ENCODE measurements at regions not wholly inside any gene's neighbourhood (a gene's known extent, or its start where the extent isn't known, plus 50 kb on each side); places are given as distances from the start of the nearest gene placed in this dataset.

- no peak for DNase-seq (ENCODE audit: low spot score)
- Mint-ChIP-seq H3K27ac (no peak overlapping the region), H3K4me1 (no peaks in the 10 kb centered on the region), H3K9me3 (no peaks in the 10 kb centered on the region), H3K27me3 (ENCODE audit: insufficient read depth, low read depth) (no peaks in the 10 kb centered on the region), H3K4me3 (no peak overlapping the region), H3K36me3 (no peaks in the 10 kb centered on the region)
- Histone ChIP-seq H3K4me2 (no peak overlapping the region), H3F3A (ENCODE audit: low read depth) (no peaks in the 10 kb centered on the region), H3K9me3 (ENCODE audit: low read depth) (no peaks in the 10 kb centered on the region), H3K79me2 (ENCODE audit: low read depth) (no peaks in the 10 kb centered on the region), H2AFZ (replicated peaks) (no peak overlapping the region), H3K4me3 (no peak overlapping the region), H3K4me1 (no peaks in the 10 kb centered on the region), H3K9ac (no peak overlapping the region), H4K20me1 (ENCODE audit: low read depth) (no peaks in the 10 kb centered on the region), H3K27me3 (no peaks in the 10 kb centered on the region), H3K27ac (no peak overlapping the region), H3K36me3 (no peaks in the 10 kb centered on the region)
- TF ChIP-seq EZH2 (IDR thresholded peaks at IDR 0.05), result no peak
- no peak for TF ChIP-seq EZH2phosphoT487 (IDR thresholded peaks at IDR 0.05)
- TF ChIP-seq CTCF (IDR thresholded peaks at IDR 0.05), result no peak
Measured at GRCh38 chr5:116980581-116980980, 406.0 kb upstream of the SEMA6A start.

GRCh38 chr5:116976767-116977166 lies 402.1 kb upstream of the SEMA6A start:
- Histone ChIP-seq H3K27ac (no peak overlapping the region), H2AFZ (replicated peaks) (no peak overlapping the region), H3F3A (ENCODE audit: low read depth) (no peaks in the 10 kb centered on the region), H3K27me3 (no peaks in the 10 kb centered on the region), H3K36me3 (no peaks in the 10 kb centered on the region), H3K4me2 (no peak overlapping the region), H3K4me3 (no peak overlapping the region), H3K9ac (no peak overlapping the region), H3K9me3 (ENCODE audit: low read depth) (no peaks in the 10 kb centered on the region), H3K79me2 (ENCODE audit: low read depth) (no peaks in the 10 kb centered on the region), H3K4me1 (no peaks in the 10 kb centered on the region), H4K20me1 (ENCODE audit: low read depth) (no peaks in the 10 kb centered on the region)
- H3K36me3 Mint-ChIP-seq, result no peaks in the 10 kb centered on the region
- no peak overlapping the region for H3K4me3 Mint-ChIP-seq
- TF ChIP-seq EZH2phosphoT487 (IDR thresholded peaks at IDR 0.05) (no peak), CTCF (IDR thresholded peaks at IDR 0.05) (no peak), EZH2 (IDR thresholded peaks at IDR 0.05) (no peak)
- DNase-seq (ENCODE audit: low spot score), result no peak
- H3K27me3 Mint-ChIP-seq (ENCODE audit: insufficient read depth, low read depth), result no peaks in the 10 kb centered on the region
- H3K9me3 Mint-ChIP-seq, result peaks cover 6% of the 10 kb centered on the region
- no peaks in the 10 kb centered on the region for H3K4me1 Mint-ChIP-seq
- no peak overlapping the region for H3K27ac Mint-ChIP-seq

GRCh38 chr5:116971131-116971530 lies 396.5 kb upstream of the SEMA6A start:
- no peak for DNase-seq (ENCODE audit: low spot score)
- H3K36me3 Mint-ChIP-seq, result no peaks in the 10 kb centered on the region
- Histone ChIP-seq H3K9ac (no peak overlapping the region), H3K4me3 (no peak overlapping the region), H3K36me3 (no peaks in the 10 kb centered on the region), H2AFZ (replicated peaks) (no peak overlapping the region), H3K27me3 (no peaks in the 10 kb centered on the region), H3K9me3 (ENCODE audit: low read depth) (no peaks in the 10 kb centered on the region), H3K4me1 (no peaks in the 10 kb centered on the region), H3K27ac (no peak overlapping the region), H3K79me2 (ENCODE audit: low read depth) (no peaks in the 10 kb centered on the region), H4K20me1 (ENCODE audit: low read depth) (no peaks in the 10 kb centered on the region), H3K4me2 (no peak overlapping the region), H3F3A (ENCODE audit: low read depth) (no peaks in the 10 kb centered on the region)
- no peak overlapping the region for H3K27ac Mint-ChIP-seq
- H3K9me3 Mint-ChIP-seq, result peaks cover 18% of the 10 kb centered on the region
- no peak overlapping the region for H3K4me3 Mint-ChIP-seq
- no peaks in the 10 kb centered on the region for H3K4me1 Mint-ChIP-seq
- H3K27me3 Mint-ChIP-seq (ENCODE audit: insufficient read depth, low read depth), result no peaks in the 10 kb centered on the region
- no peak for TF ChIP-seq EZH2phosphoT487 (IDR thresholded peaks at IDR 0.05)

- Histone ChIP-seq H3K27ac (no peak overlapping the region), H3K9ac (no peak overlapping the region), H3K9me3 (ENCODE audit: low read depth) (no peaks in the 10 kb centered on the region), H2AFZ (replicated peaks) (no peak overlapping the region), H3K4me1 (no peaks in the 10 kb centered on the region), H3K4me3 (no peak overlapping the region), H3K79me2 (ENCODE audit: low read depth) (no peaks in the 10 kb centered on the region), H4K20me1 (ENCODE audit: low read depth) (no peaks in the 10 kb centered on the region), H3K27me3 (no peaks in the 10 kb centered on the region), H3K4me2 (no peak overlapping the region), H3K36me3 (no peaks in the 10 kb centered on the region), H3F3A (ENCODE audit: low read depth) (no peaks in the 10 kb centered on the region)
- no peak overlapping the region for H3K27ac Mint-ChIP-seq
- TF ChIP-seq CTCF (IDR thresholded peaks at IDR 0.05), result no peak
- TF ChIP-seq EZH2phosphoT487 (IDR thresholded peaks at IDR 0.05), result no peak
- TF ChIP-seq EZH2 (IDR thresholded peaks at IDR 0.05), result no peak
- H3K27me3 Mint-ChIP-seq (ENCODE audit: insufficient read depth, low read depth), result no peaks in the 10 kb centered on the region
- no peak overlapping the region for H3K4me3 Mint-ChIP-seq
- no peak for DNase-seq (ENCODE audit: low spot score)
- no peaks in the 10 kb centered on the region for H3K36me3 Mint-ChIP-seq
- H3K4me1 Mint-ChIP-seq, result no peaks in the 10 kb centered on the region
- H3K9me3 Mint-ChIP-seq, result peaks cover 18% of the 10 kb centered on the region
Measured at GRCh38 chr5:116970318-116970717, 395.7 kb upstream of the SEMA6A start.

Measured in neural progenitor cell (in vitro differentiated cells).